ENCODE measurements at regions not wholly inside any gene's neighbourhood (a gene's known extent, or its start where the extent isn't known, plus 50 kb on each side); places are given as distances from the start of the nearest gene placed in this dataset.

DNA sequence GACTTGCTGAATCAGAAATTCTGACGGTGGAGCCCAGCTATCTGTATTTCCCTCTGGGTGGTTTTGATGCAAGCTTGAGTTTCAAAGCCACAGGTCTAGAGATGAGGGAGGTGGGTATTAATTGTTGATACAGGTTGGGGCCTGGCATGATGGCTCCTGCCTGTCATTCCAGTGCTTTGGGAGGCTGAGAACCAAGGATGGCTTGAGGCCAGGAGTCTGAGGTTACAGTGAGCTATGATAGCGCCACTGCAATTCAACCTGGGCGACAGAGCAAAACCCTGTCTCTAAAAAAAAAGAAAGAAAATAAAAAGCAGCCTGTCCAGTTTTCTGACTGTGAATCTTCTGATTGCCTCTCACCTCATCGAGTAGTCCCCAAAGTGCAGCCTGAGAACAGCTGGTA lies 184.8 kb upstream of the SASH1 start:
- no peak overlapping the region for H3K4me2 ChIP-seq (ENCODE audit: insufficient read depth, low read length)
- H3K36me3 ChIP-seq (ENCODE audit: insufficient read depth, low read length), result no peaks in the 10 kb centered on the region
- H2AFZ ChIP-seq (ENCODE audit: low read depth, low read length), result no peak overlapping the region
- H3K79me2 ChIP-seq (ENCODE audit: insufficient read depth, low read length), result no peaks in the 10 kb centered on the region
- H3K4me3 ChIP-seq (ENCODE audit: low read depth in 1 of 2, low read length in 2 of 2), result no peak overlapping the region
- H3K9ac ChIP-seq (ENCODE audit: low read depth, low read length), result no peak overlapping the region
- peaks cover 22% of the 10 kb centered on the region for H3K27me3 ChIP-seq (ENCODE audit: insufficient read depth, low read length, poor library complexity)
- H3K9me3 ChIP-seq (ENCODE audit: insufficient read depth, low read length, severe bottlenecking), result no peaks in the 10 kb centered on the region
- TF ChIP-seq EZH2 (IDR thresholded peaks at IDR 0.05; ENCODE audit: borderline replicate concordance, low read depth, low read length, severe bottlenecking), result no peak
- TF ChIP-seq, protein P1, sequence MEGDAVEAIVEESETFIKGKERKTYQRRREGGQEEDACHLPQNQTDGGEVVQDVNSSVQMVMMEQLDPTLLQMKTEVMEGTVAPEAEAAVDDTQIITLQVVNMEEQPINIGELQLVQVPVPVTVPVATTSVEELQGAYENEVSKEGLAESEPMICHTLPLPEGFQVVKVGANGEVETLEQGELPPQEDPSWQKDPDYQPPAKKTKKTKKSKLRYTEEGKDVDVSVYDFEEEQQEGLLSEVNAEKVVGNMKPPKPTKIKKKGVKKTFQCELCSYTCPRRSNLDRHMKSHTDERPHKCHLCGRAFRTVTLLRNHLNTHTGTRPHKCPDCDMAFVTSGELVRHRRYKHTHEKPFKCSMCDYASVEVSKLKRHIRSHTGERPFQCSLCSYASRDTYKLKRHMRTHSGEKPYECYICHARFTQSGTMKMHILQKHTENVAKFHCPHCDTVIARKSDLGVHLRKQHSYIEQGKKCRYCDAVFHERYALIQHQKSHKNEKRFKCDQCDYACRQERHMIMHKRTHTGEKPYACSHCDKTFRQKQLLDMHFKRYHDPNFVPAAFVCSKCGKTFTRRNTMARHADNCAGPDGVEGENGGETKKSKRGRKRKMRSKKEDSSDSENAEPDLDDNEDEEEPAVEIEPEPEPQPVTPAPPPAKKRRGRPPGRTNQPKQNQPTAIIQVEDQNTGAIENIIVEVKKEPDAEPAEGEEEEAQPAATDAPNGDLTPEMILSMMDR (IDR thresholded peaks at IDR 0.05; ENCODE audit: borderline replicate concordance, extremely low read depth, low read length, poor library complexity, severe bottlenecking), result no peak
- no peaks in the 10 kb centered on the region for H3K4me1 ChIP-seq (ENCODE audit: insufficient read depth, low read length)
- no peak for DNase-seq
- no peak overlapping the region for H3K27ac ChIP-seq (ENCODE audit: low read length)
- H4K20me1 ChIP-seq (ENCODE audit: insufficient read depth, low read length), result no peaks in the 10 kb centered on the region
- ATAC-seq (ENCODE audit: insufficient read depth, low read depth), result no peak

DNA sequence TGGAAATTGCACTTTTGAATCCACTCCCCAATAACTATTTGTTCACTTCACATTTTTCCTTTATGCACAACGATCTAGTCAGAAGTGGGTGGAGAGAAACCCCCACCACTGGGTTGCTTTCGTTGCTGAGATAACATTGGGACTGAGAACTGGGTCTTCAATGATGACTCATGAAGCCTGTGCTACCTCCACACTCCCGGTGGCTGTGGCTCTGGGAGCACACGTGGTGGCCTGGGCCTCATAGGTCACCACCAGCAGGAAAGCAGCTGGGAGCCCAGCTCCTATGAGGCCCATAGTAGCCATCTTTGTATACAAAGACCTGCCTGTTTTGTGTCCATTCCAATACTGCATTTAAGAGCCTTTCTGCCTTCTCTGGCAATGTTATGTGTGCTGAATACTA lies 178.0 kb upstream of the SASH1 start:
- DNase-seq (no peak), ATAC-seq (ENCODE audit: insufficient read depth, low read depth) (no peak)
- Histone ChIP-seq H3K4me3 (ENCODE audit: low read depth in 1 of 2, low read length in 2 of 2) (no peak overlapping the region), H3K36me3 (ENCODE audit: insufficient read depth, low read length) (no peaks in the 10 kb centered on the region), H3K4me2 (ENCODE audit: insufficient read depth, low read length) (no peak overlapping the region), H2AFZ (ENCODE audit: low read depth, low read length) (no peak overlapping the region), H3K4me1 (ENCODE audit: insufficient read depth, low read length) (no peaks in the 10 kb centered on the region), H3K79me2 (ENCODE audit: insufficient read depth, low read length) (no peaks in the 10 kb centered on the region), H4K20me1 (ENCODE audit: insufficient read depth, low read length) (no peaks in the 10 kb centered on the region), H3K9me3 (ENCODE audit: insufficient read depth, low read length, severe bottlenecking) (no peaks in the 10 kb centered on the region), H3K9ac (ENCODE audit: low read depth, low read length) (no peak overlapping the region), H3K27me3 (ENCODE audit: insufficient read depth, low read length, poor library complexity) (peaks cover 4% of the 10 kb centered on the region), H3K27ac (ENCODE audit: low read length) (no peak overlapping the region)
- TF ChIP-seq, protein P1 (IDR thresholded peaks at IDR 0.05; ENCODE audit: borderline replicate concordance, extremely low read depth, low read length, poor library complexity, severe bottlenecking), result no peak
- TF ChIP-seq EZH2 (IDR thresholded peaks at IDR 0.05; ENCODE audit: borderline replicate concordance, low read depth, low read length, severe bottlenecking), result no peak

DNA sequence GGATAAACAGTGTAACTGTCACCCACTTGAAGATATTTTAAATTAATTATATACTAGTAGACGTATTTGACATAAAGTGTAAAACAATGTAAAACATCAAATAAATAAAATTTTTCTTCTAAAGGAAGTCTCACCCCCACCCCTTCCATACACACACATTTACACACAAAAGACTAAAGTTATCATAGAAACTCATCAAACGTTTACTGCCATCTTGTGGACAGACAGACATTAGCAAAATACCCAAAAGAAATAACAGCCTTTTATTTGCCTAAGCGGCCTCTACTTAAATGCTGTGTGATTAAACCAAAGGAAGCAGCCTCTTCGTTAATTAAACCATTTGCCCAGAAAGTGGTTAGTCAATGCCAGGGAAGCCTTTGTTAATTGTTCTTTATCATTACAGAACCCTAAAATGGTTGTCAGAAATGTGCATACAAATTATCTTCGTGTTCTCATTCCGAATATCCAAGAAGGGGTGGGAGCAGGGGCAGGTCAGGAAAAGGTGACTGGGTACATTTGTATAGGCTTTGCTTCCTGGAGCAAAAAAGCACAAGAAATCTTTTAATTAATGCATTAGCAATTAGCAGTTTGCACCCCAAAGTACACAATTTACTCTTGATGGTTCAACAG lies 176.2 kb upstream of the SASH1 start:
- peak; percentile 63; the same call in 2 of the 3 replicates for ATAC-seq (ENCODE audit: insufficient read depth, low read depth)
- peaks cover 4% of the 10 kb centered on the region for H3K27me3 ChIP-seq (ENCODE audit: insufficient read depth, low read length, poor library complexity)
- no peak overlapping the region for H3K9ac ChIP-seq (ENCODE audit: low read depth, low read length)
- no peak overlapping the region for H3K4me2 ChIP-seq (ENCODE audit: insufficient read depth, low read length)
- H3K36me3 ChIP-seq (ENCODE audit: insufficient read depth, low read length), result no peaks in the 10 kb centered on the region
- no peak for DNase-seq
- no peak overlapping the region for H2AFZ ChIP-seq (ENCODE audit: low read depth, low read length)
- H3K9me3 ChIP-seq (ENCODE audit: insufficient read depth, low read length, severe bottlenecking), result no peaks in the 10 kb centered on the region
- TF ChIP-seq EZH2 (IDR thresholded peaks at IDR 0.05; ENCODE audit: borderline replicate concordance, low read depth, low read length, severe bottlenecking), result no peak
- TF ChIP-seq, protein P1 (IDR thresholded peaks at IDR 0.05; ENCODE audit: borderline replicate concordance, extremely low read depth, low read length, poor library complexity, severe bottlenecking), result peak; percentile 77
- no peaks in the 10 kb centered on the region; the same call in 1 of the 2 replicates for H4K20me1 ChIP-seq (ENCODE audit: insufficient read depth, low read length)
- H3K79me2 ChIP-seq (ENCODE audit: insufficient read depth, low read length), result no peaks in the 10 kb centered on the region
- no peak overlapping the region for H3K4me3 ChIP-seq (ENCODE audit: low read depth in 1 of 2, low read length in 2 of 2)
- H3K27ac ChIP-seq (ENCODE audit: low read length), result no peak overlapping the region
- H3K4me1 ChIP-seq (ENCODE audit: insufficient read depth, low read length), result no peaks in the 10 kb centered on the region
